OCI-LY7 (cell line): ENCODE measurements at regions not wholly inside any gene's neighbourhood (a gene's known extent, or its start where the extent isn't known, plus 50 kb on each side); places are given as distances from the start of the nearest gene placed in this dataset.

ENCODE experiments used
- BruUV-seq: library from RNA; stranded (reverse); fragments of 400-500 nt; replicated peaks from 2 replicates; lab custom pipeline; 2021; lab: Mats Ljungman, UMichigan
- CTCF ChIA-PET: fragments of 300-600 bp; sonication (Branson Sonifier 250); formaldehyde crosslinking; loops from one replicate; lab custom pipeline; 2022; ENCODE audit warnings: antibody characterized with exemption; ENCODE audit not compliant: unreplicated experiment; lab: Charles Lee
- POLR2A ChIA-PET: fragments of 300-600 bp; sonication (Branson Sonifier 250); formaldehyde crosslinking; loops from one replicate; lab custom pipeline; 2022; ENCODE audit warnings: antibody characterized with exemption; lab: Charles Lee
- DNase-seq: peaks from one replicate; pipeline ENCODE4 v3.0.0-alpha.2; 2015; ENCODE audit warnings: low spot score
- H2AFZ ChIP-seq: fragments of 200-600 bp; sonication (generic), shearing (Covaris generic); 2 replicates; pipeline ENCODE4 v1.6.1; 2014; ENCODE audit warnings: mild to moderate bottlenecking, antibody characterized with exemption, low read length, moderate library complexity
- H3K27ac ChIP-seq: fragments of 200-600 bp; sonication (generic); 2 replicates; pipeline ENCODE4 v1.5.1; 2014; ENCODE audit warnings: mixed run types, low read depth, mild to moderate bottlenecking, moderate library complexity, low read length, inconsistent platforms; ENCODE audit not compliant: poor library complexity, severe bottlenecking
- H3K36me3 ChIP-seq: fragments of 200-600 bp; sonication (generic); 2 replicates; pipeline ENCODE4 v1.6.1; 2014; ENCODE audit warnings: mild to moderate bottlenecking, antibody characterized with exemption, low read length, moderate library complexity, mixed read lengths; ENCODE audit not compliant: insufficient read depth
- H3K4me1 ChIP-seq: fragments of 200-600 bp; sonication (generic); 2 replicates; pipeline ENCODE4 v1.5.1; 2014; ENCODE audit warnings: mild to moderate bottlenecking, low read length; ENCODE audit not compliant: insufficient read depth, poor library complexity, severe bottlenecking
- H3K4me2 ChIP-seq: fragments of 200-600 bp; sonication (generic); 2 replicates; pipeline ENCODE4 v1.6.1; 2014; ENCODE audit warnings: mild to moderate bottlenecking, low read length
- H3K4me3 ChIP-seq: fragments of 200-600 bp; sonication (generic); 2 replicates; pipeline ENCODE4 v1.5.1; 2014; ENCODE audit warnings: mild to moderate bottlenecking, low read depth, low read length; ENCODE audit not compliant: poor library complexity, severe bottlenecking
- H3K79me2 ChIP-seq: fragments of 200-600 bp; sonication (generic); 2 replicates; pipeline ENCODE4 v1.6.1; 2016; ENCODE audit warnings: low read depth, mild to moderate bottlenecking, low read length, moderate library complexity, mixed read lengths; ENCODE audit not compliant: insufficient read depth
- H3K9me2 ChIP-seq: fragments of 200-600 bp; sonication (generic); 2 replicates; pipeline ENCODE4 v1.6.1; 2016; ENCODE audit warnings: mild to moderate bottlenecking, low read length, mixed read lengths; ENCODE audit not compliant: insufficient read depth
- H3K9me3 ChIP-seq: fragments of 200-600 bp; sonication (generic); 2 replicates; pipeline ENCODE4 v1.6.1; 2014; ENCODE audit warnings: mild to moderate bottlenecking, mixed run types, low read length, mixed read lengths
- H4K20me1 ChIP-seq: fragments of 200-600 bp; sonication (generic); 2 replicates; pipeline ENCODE4 v1.6.1; 2014; ENCODE audit warnings: mild to moderate bottlenecking, antibody characterized with exemption, low read length, moderate library complexity, mixed read lengths; ENCODE audit not compliant: insufficient read depth
- CTCF ChIP-seq: fragments of 200-600 bp; sonication (generic); conservative IDR thresholded peaks from 2 replicates; pipeline ENCODE4 v1.5.1; 2014; ENCODE audit warnings: mild to moderate bottlenecking, antibody characterized with exemption, low read length, moderate library complexity, mixed read lengths
- EZH2phosphoT487 ChIP-seq: fragments of 200-600 bp; sonication (generic); IDR thresholded peaks from 2 replicates; pipeline ENCODE4 v1.6.1; 2018; ENCODE audit warnings: low read depth, borderline replicate concordance, mild to moderate bottlenecking, mixed run types, antibody characterized with exemption, low read length, moderate library complexity, mixed read lengths
- intact Hi-C: fragments of 100-400 bp; cut with micrococcal nuclease; formaldehyde crosslinking; loops from one replicate; pipeline ENCODE4 v1.10.0; 2022; ENCODE audit not compliant: unreplicated experiment

DNA sequence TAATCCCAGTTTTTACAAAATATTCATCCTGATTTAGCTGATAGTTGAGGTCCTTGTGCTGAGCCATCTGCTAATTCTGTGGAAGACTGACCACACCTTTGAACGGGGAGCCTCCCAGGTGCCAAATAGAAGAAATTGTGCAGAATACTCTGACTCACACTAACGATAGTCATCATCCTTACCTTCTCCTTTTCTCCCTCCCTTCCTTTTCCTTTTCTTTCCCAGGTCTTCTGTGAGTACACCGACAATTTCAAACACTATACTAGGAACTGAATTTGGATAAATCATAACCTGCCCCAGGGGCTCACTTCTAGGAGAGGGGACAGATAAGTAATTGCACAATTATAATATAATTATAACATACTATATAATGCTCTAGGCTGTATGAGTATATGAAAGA, 73.1 kb upstream of the CTSC start:
- no TSS peak for BruUV-seq
- H3K36me3 ChIP-seq: no peaks in the 10 kb centered on the region
- no peak overlapping the region for H2AFZ ChIP-seq
- no peaks in the 10 kb centered on the region for H3K79me2 ChIP-seq
- intact Hi-C loops: no loop called here
- TF ChIP-seq CTCF (no peak), EZH2phosphoT487 (no peak)
- H3K4me3 ChIP-seq: no peak overlapping the region
- no peaks in the 10 kb centered on the region for H3K9me3 ChIP-seq
- ChIA-PET POLR2A (interaction anchor here (0.5 kb wide), 1 partner anchor 23 kb away, joined by 3 read pairs; no protein-coding TSS in a partner anchor), CTCF (no interaction called here)
- H4K20me1 ChIP-seq: no peaks in the 10 kb centered on the region
- no peaks in the 10 kb centered on the region for H3K4me1 ChIP-seq
- H3K27ac ChIP-seq: no peak overlapping the region
- DNase-seq: no peak
- no peaks in the 10 kb centered on the region for H3K9me2 ChIP-seq
- H3K4me2 ChIP-seq: no peak overlapping the region

GRCh38 chr11:88410056-88410455, 72.5 kb upstream of the CTSC start:
- H3K4me2 ChIP-seq: no peak overlapping the region
- no peaks in the 10 kb centered on the region for H3K36me3 ChIP-seq
- H3K4me3 ChIP-seq: no peak overlapping the region
- ChIA-PET POLR2A (no interaction called here), CTCF (no interaction called here)
- no peaks in the 10 kb centered on the region for H3K4me1 ChIP-seq
- no peaks in the 10 kb centered on the region for H3K9me3 ChIP-seq
- no TSS peak for BruUV-seq
- no peaks in the 10 kb centered on the region for H4K20me1 ChIP-seq
- intact Hi-C loops: no loop called here
- TF ChIP-seq CTCF (no peak), EZH2phosphoT487 (no peak)
- DNase-seq: no peak
- H2AFZ ChIP-seq: no peak overlapping the region
- H3K27ac ChIP-seq: no peak overlapping the region
- no peaks in the 10 kb centered on the region for H3K9me2 ChIP-seq
- H3K79me2 ChIP-seq: no peaks in the 10 kb centered on the region

DNA sequence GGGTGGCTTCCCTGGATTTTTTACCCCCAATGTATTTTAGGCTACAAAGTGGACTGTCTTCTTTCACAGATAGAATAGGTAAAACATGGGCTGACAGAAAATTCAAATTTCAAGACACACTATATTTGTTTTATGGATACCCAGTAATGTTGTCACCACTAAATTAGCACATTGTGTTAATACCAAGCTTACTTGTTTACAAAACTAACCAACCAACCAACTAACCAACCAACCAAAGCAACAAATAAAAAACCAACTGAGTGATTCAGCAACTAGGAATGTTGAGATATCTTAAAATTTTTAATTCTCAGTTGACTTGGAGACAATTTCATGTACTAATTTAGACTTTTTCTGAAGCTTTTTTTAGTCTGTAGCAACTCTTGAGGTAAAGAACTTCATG, 69.3 kb upstream of the CTSC start:
- TF ChIP-seq EZH2phosphoT487 (no peak), CTCF (no peak)
- H3K9me2 ChIP-seq: no peaks in the 10 kb centered on the region
- no TSS peak for BruUV-seq
- no peak for DNase-seq
- intact Hi-C loops: no loop called here
- no peaks in the 10 kb centered on the region for H3K36me3 ChIP-seq
- no peaks in the 10 kb centered on the region for H3K9me3 ChIP-seq
- no peak overlapping the region for H3K4me2 ChIP-seq
- H4K20me1 ChIP-seq: no peaks in the 10 kb centered on the region
- H3K27ac ChIP-seq: no peak overlapping the region
- H2AFZ ChIP-seq: no peak overlapping the region
- H3K79me2 ChIP-seq: no peaks in the 10 kb centered on the region
- ChIA-PET POLR2A (no interaction called here), CTCF (no interaction called here)
- H3K4me3 ChIP-seq: no peak overlapping the region
- no peaks in the 10 kb centered on the region for H3K4me1 ChIP-seq
